ENCODE measurements at regions not wholly inside any gene's neighbourhood (a gene's known extent, or its start where the extent isn't known, plus 50 kb on each side); places are given as distances from the start of the nearest gene placed in this dataset.

- no peaks in the 10 kb centered on the region for H3K79me2 ChIP-seq (ENCODE audit: low read length)
- POLR2A ChIA-PET (ENCODE audit: unreplicated experiment), result no interaction called here
- H2AFZ ChIP-seq (ENCODE audit: low read length), result no peak overlapping the region
- H3K9ac ChIP-seq (ENCODE audit: low read length), result no peak overlapping the region
- no peaks in the 10 kb centered on the region for H3K36me3 ChIP-seq (ENCODE audit: low read depth, low read length)
- TF ChIP-seq EZH2 (IDR thresholded peaks at IDR 0.05; ENCODE audit: low read length, unreplicated experiment) (no peak), CTCF (conservative IDR thresholded peaks at IDR 0.05; ENCODE audit: low read depth, low read length) (no peak), EZH2phosphoT487 (IDR thresholded peaks at IDR 0.05; ENCODE audit: borderline replicate concordance, low read length) (no peak)
- CTCF ChIA-PET, result no interaction called here
- H3K4me1 ChIP-seq (ENCODE audit: insufficient read depth, low read length), result no peaks in the 10 kb centered on the region
- no peaks in the 10 kb centered on the region for H3K9me2 ChIP-seq (replicated peaks; ENCODE audit: low read length)
- H3K4me3 ChIP-seq (ENCODE audit: low read length), result no peak overlapping the region
- no peaks in the 10 kb centered on the region for H3K9me3 ChIP-seq (ENCODE audit: low read length)
- ATAC-seq, result no peak
- no TSS peak for BruUV-seq (replicated peaks)
- no peak overlapping the region for H3K27ac ChIP-seq (ENCODE audit: low read length)
- H4K20me1 ChIP-seq (ENCODE audit: low read length), result no peaks in the 10 kb centered on the region
- no peak for DNase-seq
- no peaks in the 10 kb centered on the region for H3K27me3 ChIP-seq (ENCODE audit: low read length)
- no peaks in the 10 kb centered on the region for H3F3A ChIP-seq (ENCODE audit: low read length, unreplicated experiment)
- intact Hi-C loops (cut with micrococcal nuclease), result no loop called here
- H3K4me2 ChIP-seq (ENCODE audit: low read length), result no peak overlapping the region
Observed at GRCh38 chr5:125377141-125377540, 630.7 kb upstream of the ZNF608 start.

GRCh38 chr5:125381290-125381689 lies 634.9 kb upstream of the ZNF608 start:
- Histone ChIP-seq H3K9me3 (ENCODE audit: low read length) (no peaks in the 10 kb centered on the region), H4K20me1 (ENCODE audit: low read length) (no peaks in the 10 kb centered on the region), H3K9ac (ENCODE audit: low read length) (no peak overlapping the region), H3K27me3 (ENCODE audit: low read length) (no peaks in the 10 kb centered on the region), H2AFZ (ENCODE audit: low read length) (no peak overlapping the region), H3K4me1 (ENCODE audit: insufficient read depth, low read length) (no peaks in the 10 kb centered on the region), H3F3A (ENCODE audit: low read length, unreplicated experiment) (no peaks in the 10 kb centered on the region), H3K36me3 (ENCODE audit: low read depth, low read length) (no peaks in the 10 kb centered on the region), H3K4me2 (ENCODE audit: low read length) (no peak overlapping the region), H3K4me3 (ENCODE audit: low read length) (no peak overlapping the region), H3K9me2 (replicated peaks; ENCODE audit: low read length) (no peaks in the 10 kb centered on the region), H3K27ac (ENCODE audit: low read length) (no peak overlapping the region), H3K79me2 (ENCODE audit: low read length) (no peaks in the 10 kb centered on the region)
- CTCF ChIA-PET, result no interaction called here
- TF ChIP-seq EZH2phosphoT487 (IDR thresholded peaks at IDR 0.05; ENCODE audit: borderline replicate concordance, low read length) (no peak), CTCF (conservative IDR thresholded peaks at IDR 0.05; ENCODE audit: low read depth, low read length) (no peak), EZH2 (IDR thresholded peaks at IDR 0.05; ENCODE audit: low read length, unreplicated experiment) (no peak)
- ATAC-seq (no peak), DNase-seq (no peak)
- no TSS peak for BruUV-seq (replicated peaks)
- POLR2A ChIA-PET (ENCODE audit: unreplicated experiment), result no interaction called here
- intact Hi-C loops (cut with micrococcal nuclease), result no loop called here

GRCh38 chr5:125384071-125384470 lies 637.6 kb upstream of the ZNF608 start:
- ATAC-seq, result no peak
- BruUV-seq (replicated peaks), result no TSS peak

More at GRCh38 chr5:125384071-125384470, 637.6 kb upstream of the ZNF608 start:
- no peaks in the 10 kb centered on the region for H3K27me3 ChIP-seq (ENCODE audit: low read length)
- H3K36me3 ChIP-seq (ENCODE audit: low read depth, low read length), result no peaks in the 10 kb centered on the region
- no peak overlapping the region for H3K4me2 ChIP-seq (ENCODE audit: low read length)
- no peak overlapping the region for H3K4me3 ChIP-seq (ENCODE audit: low read length)
- no peak for DNase-seq
- intact Hi-C loops (cut with micrococcal nuclease), result no loop called here
- H3K27ac ChIP-seq (ENCODE audit: low read length), result no peak overlapping the region
- ChIA-PET CTCF (no interaction called here), POLR2A (ENCODE audit: unreplicated experiment) (no interaction called here)
- H3K9me2 ChIP-seq (replicated peaks; ENCODE audit: low read length), result no peaks in the 10 kb centered on the region
- H4K20me1 ChIP-seq (ENCODE audit: low read length), result no peaks in the 10 kb centered on the region
- H3K9me3 ChIP-seq (ENCODE audit: low read length), result no peaks in the 10 kb centered on the region
- no peak overlapping the region for H3K9ac ChIP-seq (ENCODE audit: low read length)
- no peaks in the 10 kb centered on the region for H3K79me2 ChIP-seq (ENCODE audit: low read length)
- H2AFZ ChIP-seq (ENCODE audit: low read length), result no peak overlapping the region
- no peaks in the 10 kb centered on the region for H3F3A ChIP-seq (ENCODE audit: low read length, unreplicated experiment)
- H3K4me1 ChIP-seq (ENCODE audit: insufficient read depth, low read length), result no peaks in the 10 kb centered on the region
- TF ChIP-seq CTCF (conservative IDR thresholded peaks at IDR 0.05; ENCODE audit: low read depth, low read length), result no peak
- no peak for TF ChIP-seq EZH2 (IDR thresholded peaks at IDR 0.05; ENCODE audit: low read length, unreplicated experiment)
- TF ChIP-seq EZH2phosphoT487 (IDR thresholded peaks at IDR 0.05; ENCODE audit: borderline replicate concordance, low read length), result no peak
